GM23338 (cell line): ENCODE measurements at regions not wholly inside any gene's neighbourhood (a gene's known extent, or its start where the extent isn't known, plus 50 kb on each side); places are given as distances from the start of the nearest gene placed in this dataset.

ENCODE experiments used
- CREB1 ChIP-seq: fragments of 250-450 bp; sonication (Bioruptor Pico); IDR thresholded peaks from 2 replicates; pipeline ENCODE4 v1.5.0; 2020; ENCODE audit warnings: low read depth, mild to moderate bottlenecking, moderate library complexity
- CTCF ChIP-seq, 2 experiments: fragments of 200-600 bp in 1 of 2; sonication (generic) in 1 of 2; conservative IDR thresholded peaks; 2 replicates each; pipeline versions ENCODE4 v1.5.1 to v1.6.1; 2016 to 2017; ENCODE audit warnings: antibody characterized with exemption in 2 of 2, low read depth in 2 of 2, mild to moderate bottlenecking in 2 of 2, moderate library complexity in 1 of 2
- EZH2 ChIP-seq: fragments of 200-600 bp; sonication (generic); IDR thresholded peaks from one replicate; pipeline ENCODE4 v1.8.0; 2017; ENCODE audit warnings: antibody characterized with exemption, mild to moderate bottlenecking, low read depth; ENCODE audit not compliant: unreplicated experiment
- POLR2AphosphoS5 ChIP-seq: IDR thresholded peaks from 2 replicates; pipeline ENCODE4 v1.6.1; 2016; ENCODE audit warnings: antibody characterized with exemption, low read depth
- REST ChIP-seq: IDR thresholded peaks from one replicate; pipeline ENCODE4 v1.6.1; 2018; ENCODE audit warnings: antibody characterized with exemption; ENCODE audit not compliant: unreplicated experiment
- STAT1 ChIP-seq: IDR thresholded peaks from one replicate; pipeline ENCODE4 v1.6.1; 2016; ENCODE audit warnings: antibody characterized with exemption; ENCODE audit not compliant: unreplicated experiment
- ZNF331 ChIP-seq: fragments of 250-450 bp; sonication (Bioruptor Pico); IDR thresholded peaks from 2 replicates; pipeline ENCODE4 v1.5.0; 2020; ENCODE audit warnings: low read depth, mild to moderate bottlenecking, moderate library complexity
- ZNF462 ChIP-seq: fragments of 250-450 bp; sonication (Bioruptor Pico); IDR thresholded peaks from 2 replicates; pipeline ENCODE4 v1.5.0; 2020; ENCODE audit warnings: mild to moderate bottlenecking, moderate library complexity

- no peak for TF ChIP-seq EZH2
- TF ChIP-seq REST = no peak
- TF ChIP-seq ZNF462 (CRISPR knock-in tag) = no peak
- no peak for TF ChIP-seq CTCF (conservative IDR thresholded peaks at IDR 0.05; ENCODE audit: low read depth in 2 of 2)
- TF ChIP-seq ZNF331 (CRISPR knock-in tag) = no peak
- TF ChIP-seq STAT1 = no peak
- no peak for TF ChIP-seq CREB1 (CRISPR knock-in tag)
- TF ChIP-seq POLR2AphosphoS5 = no peak
These were observed 146.1 kb upstream of the ADGRL2 start for GRCh38 chr1:81654657-81655056.
